Immature natural killer cell (primary cell): ENCODE measurements at regions not wholly inside any gene's neighbourhood (a gene's known extent, or its start where the extent isn't known, plus 50 kb on each side); places are given as distances from the start of the nearest gene placed in this dataset.
"Not testable (repeated sequence)": the region's sequence is repeated elsewhere in the genome, so short reads cannot be mapped to it uniquely, and the experiment has no call there.

Source experiments
- DNase-seq, 3 donors: peaks; one replicate each; pipeline ENCODE4 v3.0.0; 2022; ENCODE audit warnings: mixed read lengths in 1 of 3
- H3K27ac Mint-ChIP-seq, 6 donors: one replicate each; pipeline ENCODE4 v1.8.0; 2020; ENCODE audit warnings: mixed read lengths in 6 of 6, mild to moderate bottlenecking in 5 of 6, inconsistent platforms in 4 of 6, moderate library complexity in 3 of 6
- H3K27me3 Mint-ChIP-seq, 3 donors: one replicate each; pipeline ENCODE4 v1.8.0; 2020 to 2021; ENCODE audit warnings: low read depth in 3 of 3, mild to moderate bottlenecking in 3 of 3, mixed read lengths in 3 of 3, moderate library complexity in 3 of 3, inconsistent platforms in 1 of 3
- H3K36me3 Mint-ChIP-seq, 3 donors: one replicate each; pipeline ENCODE4 v1.8.0; 2020; ENCODE audit warnings: mixed read lengths in 3 of 3, inconsistent platforms in 2 of 3, mild to moderate bottlenecking in 2 of 3
- H3K4me1 Mint-ChIP-seq, 2 donors: one replicate each; pipeline ENCODE4 v1.8.0; 2020; ENCODE audit warnings: inconsistent platforms in 2 of 2, mild to moderate bottlenecking in 2 of 2, mixed read lengths in 2 of 2, moderate library complexity in 1 of 2
- H3K4me3 Mint-ChIP-seq, 5 donors: one replicate each; pipeline ENCODE4 v1.8.0; 2020; ENCODE audit warnings: mild to moderate bottlenecking in 5 of 5, mixed read lengths in 5 of 5, inconsistent platforms in 3 of 5, moderate library complexity in 3 of 5
- H3K9me3 Mint-ChIP-seq, 6 donors: one replicate each; pipeline ENCODE4 v1.8.0; 2020; ENCODE audit warnings: mild to moderate bottlenecking in 6 of 6, mixed read lengths in 6 of 6, inconsistent platforms in 4 of 6, moderate library complexity in 3 of 6

GRCh38 chr5:158235159-158235547 is 376.2 kb upstream of the CLINT1 start:
- Mint-ChIP-seq H3K27ac (no peak overlapping the region), H3K27me3 (no peaks in the 10 kb centered on the region), H3K36me3 (no peaks in the 10 kb centered on the region), H3K4me1 (peaks cover 9 to 16% of the 10 kb centered on the region in 2 donors), H3K4me3 (no peak overlapping the region), H3K9me3 (no peaks in the 10 kb centered on the region)
- no peak for DNase-seq

GRCh38 chr5:158234323-158235158 is 375.6 kb upstream of the CLINT1 start:
- Mint-ChIP-seq H3K4me1 (peaks cover 9 to 16% of the 10 kb centered on the region in 2 donors), H3K9me3 (no peaks in the 10 kb centered on the region), H3K36me3 (no peaks in the 10 kb centered on the region), H3K4me3 (peak overlapping the region in 2 of 5 donors; percentile 38 to 79), H3K27me3 (no peaks in the 10 kb centered on the region), H3K27ac (peak overlapping the region in 1 of 6 donors; percentile 12)
- peak in 1 of 3 donors; percentile 6 for DNase-seq

- H3K36me3 Mint-ChIP-seq = no peaks in the 10 kb centered on the region
- H3K4me1 Mint-ChIP-seq = peaks cover 9 to 16% of the 10 kb centered on the region in 2 donors
- H3K27ac Mint-ChIP-seq = peak overlapping the region in 1 of 6 donors; percentile 12
- no peaks in the 10 kb centered on the region for H3K27me3 Mint-ChIP-seq
- DNase-seq = no peak
- no peaks in the 10 kb centered on the region for H3K9me3 Mint-ChIP-seq
- H3K4me3 Mint-ChIP-seq = peak overlapping the region in 1 of 5 donors; percentile 79
These were observed 374.9 kb upstream of the CLINT1 start for GRCh38 chr5:158233735-158234322.

GRCh38 chr5:158227314-158227713 is 368.4 kb upstream of the CLINT1 start:
- not testable (repeated sequence) for H3K9me3 Mint-ChIP-seq, DNase-seq, H3K36me3 Mint-ChIP-seq, H3K27me3 Mint-ChIP-seq, H3K4me3 Mint-ChIP-seq, H3K4me1 Mint-ChIP-seq, H3K27ac Mint-ChIP-seq

GRCh38 chr5:158226496-158226895 is 367.6 kb upstream of the CLINT1 start:
- H3K27ac Mint-ChIP-seq = no peak overlapping the region
- H3K4me3 Mint-ChIP-seq = no peak overlapping the region
- H3K36me3 Mint-ChIP-seq = peaks cover 0 to 3% (median 0%) of the 10 kb centered on the region in 3 donors
- no peak for DNase-seq
- H3K4me1 Mint-ChIP-seq = no peaks in the 10 kb centered on the region
- no peaks in the 10 kb centered on the region for H3K27me3 Mint-ChIP-seq
- no peaks in the 10 kb centered on the region for H3K9me3 Mint-ChIP-seq

GRCh38 chr5:158224253-158224652 is 365.3 kb upstream of the CLINT1 start:
- H3K4me1 Mint-ChIP-seq = no peaks in the 10 kb centered on the region
- no peak overlapping the region for H3K27ac Mint-ChIP-seq
- no peak for DNase-seq

GRCh38 chr5:158223054-158223600 is 364.2 kb upstream of the CLINT1 start:
- no peaks in the 10 kb centered on the region for H3K9me3 Mint-ChIP-seq
- DNase-seq = no peak
- peaks cover 0 to under 1% (median 0%) of the 10 kb centered on the region in 3 donors for H3K27me3 Mint-ChIP-seq
- H3K4me3 Mint-ChIP-seq = no peak overlapping the region
- no peaks in the 10 kb centered on the region for H3K4me1 Mint-ChIP-seq
- no peak overlapping the region for H3K27ac Mint-ChIP-seq
- H3K36me3 Mint-ChIP-seq = peaks cover 0 to 3% (median 0%) of the 10 kb centered on the region in 3 donors

More at GRCh38 chr5:158224253-158224652, 365.3 kb upstream of the CLINT1 start:
- H3K4me3 Mint-ChIP-seq = no peak overlapping the region
- H3K9me3 Mint-ChIP-seq = no peaks in the 10 kb centered on the region
- H3K27me3 Mint-ChIP-seq = no peaks in the 10 kb centered on the region
- H3K36me3 Mint-ChIP-seq = peaks cover 0 to 3% (median 0%) of the 10 kb centered on the region in 3 donors

GRCh38 chr5:158212917-158213316 is 354.0 kb upstream of the CLINT1 start:
- no peak overlapping the region for H3K4me3 Mint-ChIP-seq
- no peaks in the 10 kb centered on the region for H3K4me1 Mint-ChIP-seq
- H3K27ac Mint-ChIP-seq = no peak overlapping the region
- no peaks in the 10 kb centered on the region for H3K9me3 Mint-ChIP-seq
- DNase-seq = no peak
- no peaks in the 10 kb centered on the region for H3K36me3 Mint-ChIP-seq
- peaks cover under 1 to 4% (median 3%) of the 10 kb centered on the region in 3 donors for H3K27me3 Mint-ChIP-seq

GRCh38 chr5:158212237-158212636 is 353.3 kb upstream of the CLINT1 start:
- H3K27ac Mint-ChIP-seq = no peak overlapping the region
- H3K4me1 Mint-ChIP-seq = no peaks in the 10 kb centered on the region
- no peak for DNase-seq
- no peaks in the 10 kb centered on the region for H3K36me3 Mint-ChIP-seq
- peaks cover 0 to 6% (median 3%) of the 10 kb centered on the region in 3 donors for H3K27me3 Mint-ChIP-seq
- H3K9me3 Mint-ChIP-seq = no peaks in the 10 kb centered on the region
- no peak overlapping the region for H3K4me3 Mint-ChIP-seq

GRCh38 chr5:158209219-158209908 is 350.4 kb upstream of the CLINT1 start:
- Mint-ChIP-seq H3K4me1 (no peaks in the 10 kb centered on the region), H3K27me3 (peaks cover 0 to 6% (median 3%) of the 10 kb centered on the region in 3 donors), H3K27ac (no peak overlapping the region), H3K4me3 (peak overlapping the region in 1 of 5 donors; percentile 30), H3K9me3 (no peaks in the 10 kb centered on the region), H3K36me3 (no peaks in the 10 kb centered on the region)
- DNase-seq = no peak

GRCh38 chr5:158207733-158208132 is 348.8 kb upstream of the CLINT1 start:
- Mint-ChIP-seq H3K4me1 (no peaks in the 10 kb centered on the region), H3K36me3 (no peaks in the 10 kb centered on the region), H3K4me3 (no peak overlapping the region), H3K9me3 (no peaks in the 10 kb centered on the region), H3K27ac (no peak overlapping the region), H3K27me3 (peaks cover 0 to 8% (median 4%) of the 10 kb centered on the region in 3 donors)
- DNase-seq = no peak

GRCh38 chr5:158205992-158206391 is 347.0 kb upstream of the CLINT1 start:
- H3K4me1 Mint-ChIP-seq = no peaks in the 10 kb centered on the region

GRCh38 chr5:158203261-158203660 is 344.3 kb upstream of the CLINT1 start:
- no peaks in the 10 kb centered on the region for H3K4me1 Mint-ChIP-seq
- H3K36me3 Mint-ChIP-seq = no peaks in the 10 kb centered on the region
- H3K9me3 Mint-ChIP-seq = no peaks in the 10 kb centered on the region
- H3K27me3 Mint-ChIP-seq = peaks cover 0 to 8% (median 4%) of the 10 kb centered on the region in 3 donors
- H3K27ac Mint-ChIP-seq = no peak overlapping the region
- no peak for DNase-seq
- no peak overlapping the region for H3K4me3 Mint-ChIP-seq

More at GRCh38 chr5:158205992-158206391, 347.0 kb upstream of the CLINT1 start:
- Mint-ChIP-seq H3K27ac (no peak overlapping the region), H3K36me3 (no peaks in the 10 kb centered on the region), H3K27me3 (peaks cover 0 to 11% (median 4%) of the 10 kb centered on the region in 3 donors), H3K4me3 (no peak overlapping the region), H3K9me3 (no peaks in the 10 kb centered on the region)
- DNase-seq = no peak

- Mint-ChIP-seq H3K27me3 (peaks cover 0 to 8% (median 1%) of the 10 kb centered on the region in 3 donors), H3K36me3 (no peaks in the 10 kb centered on the region)
These were observed 343.9 kb upstream of the CLINT1 start for GRCh38 chr5:158202801-158203200.

More at GRCh38 chr5:158202801-158203200, 343.9 kb upstream of the CLINT1 start:
- no peak overlapping the region for H3K27ac Mint-ChIP-seq
- no peak overlapping the region for H3K4me3 Mint-ChIP-seq
- H3K9me3 Mint-ChIP-seq = no peaks in the 10 kb centered on the region
- no peaks in the 10 kb centered on the region for H3K4me1 Mint-ChIP-seq
- no peak for DNase-seq
